ENCODE measurements at regions not wholly inside any gene's neighbourhood (a gene's known extent, or its start where the extent isn't known, plus 50 kb on each side); places are given as distances from the start of the nearest gene placed in this dataset.
A peak's percentile ranks its signal among the peaks of the same experiment; 100 is the strongest.
"Not testable (repeated sequence)": the region's sequence is repeated elsewhere in the genome, so short reads cannot be mapped to it uniquely, and the experiment has no call there.

- no peak for DNase-seq
Observed at GRCh38 chr12:102344691-102345090, 135.7 kb downstream of the IGF1 start.

- DNase-seq, result no peak
Observed at GRCh38 chr12:102343361-102344121, 136.8 kb downstream of the IGF1 start.

GRCh38 chr12:102342281-102343006, 137.9 kb downstream of the IGF1 start:
- no peak for DNase-seq

- no peak for DNase-seq
Observed at GRCh38 chr12:102334765-102335164, 137.1 kb upstream of the PMCH start.

- DNase-seq, result no peak
Observed at GRCh38 chr12:102331419-102331818, 133.8 kb upstream of the PMCH start.

GRCh38 chr12:102329883-102330282, 132.2 kb upstream of the PMCH start:
- no peak for DNase-seq

- DNase-seq, result no peak
Observed at GRCh38 chr12:102326982-102327381, 129.3 kb upstream of the PMCH start.

- not testable (repeated sequence) for DNase-seq
Observed at GRCh38 chr12:102325108-102325507, 127.5 kb upstream of the PMCH start.

- no peak for DNase-seq
Observed at GRCh38 chr12:102323799-102324198, 126.2 kb upstream of the PMCH start.

- no peak for DNase-seq
Observed at GRCh38 chr12:102322254-102322653, 124.6 kb upstream of the PMCH start.

- DNase-seq, result no peak
Observed at GRCh38 chr12:102321305-102322082, 123.9 kb upstream of the PMCH start.

GRCh38 chr12:102317155-102317554, 119.5 kb upstream of the PMCH start:
- DNase-seq, result no peak

- DNase-seq, result no peak
Observed at GRCh38 chr12:102316723-102317122, 119.1 kb upstream of the PMCH start.

GRCh38 chr12:102314821-102315220, 117.2 kb upstream of the PMCH start:
- no peak for DNase-seq

GRCh38 chr12:102313116-102313971, 115.7 kb upstream of the PMCH start:
- DNase-seq, result not testable (repeated sequence)

GRCh38 chr12:102305486-102305885, 107.9 kb upstream of the PMCH start:
- DNase-seq, result no peak

GRCh38 chr12:102304667-102305066, 107.0 kb upstream of the PMCH start:
- not testable (repeated sequence) for DNase-seq

GRCh38 chr12:102302553-102302952, 104.9 kb upstream of the PMCH start:
- no peak for DNase-seq

- no peak for DNase-seq
Observed at GRCh38 chr12:102301547-102301946, 103.9 kb upstream of the PMCH start.

- peak; percentile 5 for DNase-seq
Observed at GRCh38 chr12:102300824-102301461, 103.3 kb upstream of the PMCH start.

GRCh38 chr12:102299731-102300130, 102.1 kb upstream of the PMCH start:
- no peak for DNase-seq

- DNase-seq, result no peak
Observed at GRCh38 chr12:102298022-102298421, 100.4 kb upstream of the PMCH start.
